HCT116 (cell line): ENCODE measurements at regions not wholly inside any gene's neighbourhood (a gene's known extent, or its start where the extent isn't known, plus 50 kb on each side); places are given as distances from the start of the nearest gene placed in this dataset.

Experiments used
- ATAC-seq: fragments of 200-7000 bp; cut with Tn5 transposase; 2 replicates; pipeline ENCODE4 v1.9.1; 2020; ENCODE audit warnings: mild to moderate bottlenecking, moderate library complexity
- BruUV-seq: library from RNA; stranded (reverse); fragments of 400-500 nt; replicated peaks from 2 replicates; lab custom pipeline; 2021; lab: Mats Ljungman, UMichigan
- CTCF ChIA-PET: fragments of 300-600 bp; sonication (Branson Sonifier 250); formaldehyde crosslinking; loops from one replicate; lab custom pipeline; 2021; ENCODE audit warnings: antibody characterized with exemption; lab: Charles Lee
- POLR2A ChIA-PET: fragments of 300-600, 350-600 bp; sonication (Branson Sonifier 250); formaldehyde crosslinking; loops from one replicate; lab custom pipeline; 2021; ENCODE audit warnings: antibody characterized with exemption; lab: Charles Lee
- RAD21 ChIA-PET, 2 experiments: fragments of 300-600 bp; sonication (Branson Sonifier 250); formaldehyde crosslinking; loops; one replicate each; lab custom pipeline; 2023; ENCODE audit warnings: low total read pairs in 2 of 2; ENCODE audit not compliant: uncharacterized antibody in 2 of 2, unreplicated experiment in 2 of 2, low non-redundant PET in 1 of 2; lab: Charles Lee
- DNase-seq: peaks from one replicate; pipeline ENCODE4 v3.0.0-alpha.2; 2010; ENCODE audit warnings: low read depth, low spot score
- H2AFZ ChIP-seq: fragments of 200-600 bp; shearing (Covaris generic), sonication (generic); 2 replicates; pipeline ENCODE4 v1.6.1; 2017; ENCODE audit warnings: low read depth, mixed run types, mixed read lengths, antibody characterized with exemption, low read length; ENCODE audit not compliant: poor library complexity, severe bottlenecking
- H3K27ac ChIP-seq: 2 replicates; pipeline ENCODE4 v1.5.1; 2012; ENCODE audit warnings: low read depth, low read length
- H3K27me3 ChIP-seq: fragments of 200-600 bp; sonication (generic); 2 replicates; pipeline ENCODE4 v1.6.1; 2016; ENCODE audit warnings: mixed run types, low read length, mixed read lengths; ENCODE audit not compliant: insufficient read depth
- H3K36me3 ChIP-seq, 2 experiments: fragments of 200-500 bp in 1 of 2; fragments of 200-600 bp in 1 of 2; sonication (Bioruptor generic) in 1 of 2; sonication (generic) in 1 of 2; 2 replicates each; pipeline versions ENCODE4 v1.5.1 to v1.6.1; 2014 to 2016; ENCODE audit warnings: low read length in 2 of 2, inconsistent platforms in 1 of 2, mixed read lengths in 1 of 2, mixed run types in 1 of 2; ENCODE audit not compliant: insufficient read depth in 2 of 2, control insufficient read depth in 1 of 2
- H3K4me1 ChIP-seq, 2 experiments: fragments of 200-600 bp in 1 of 2; sonication (generic) in 1 of 2; 2 replicates each; pipeline versions ENCODE4 v1.5.1 to v1.6.1; 2012 to 2017; ENCODE audit warnings: low read length in 2 of 2, inconsistent platforms in 1 of 2, mild to moderate bottlenecking in 1 of 2, mixed read lengths in 1 of 2, mixed run types in 1 of 2, moderate library complexity in 1 of 2; ENCODE audit not compliant: insufficient read depth in 2 of 2, control insufficient read depth in 1 of 2
- H3K4me2 ChIP-seq: fragments of 200-600 bp; sonication (generic); 2 replicates; pipeline ENCODE4 v1.6.1; 2017; ENCODE audit warnings: mixed run types, low read length, mixed read lengths
- H3K4me3 ChIP-seq, 2 experiments: fragments of 200-600 bp in 1 of 2; sonication (generic) in 1 of 2; replicated peaks in 1 of 2; 2 replicates each; pipeline ENCODE4 v1.5.1; 2011 to 2016; ENCODE audit warnings: low read length in 2 of 2, control low read depth in 1 of 2, low read depth in 1 of 2, mild to moderate bottlenecking in 1 of 2, mixed read lengths in 1 of 2, mixed run types in 1 of 2
- H3K79me2 ChIP-seq: fragments of 200-600 bp; sonication (generic); 2 replicates; pipeline ENCODE4 v1.6.1; 2017; ENCODE audit warnings: mild to moderate bottlenecking, mixed run types, low read length, moderate library complexity, mixed read lengths; ENCODE audit not compliant: insufficient read depth
- H3K9ac ChIP-seq: fragments of 200-600 bp; sonication (generic); 2 replicates; pipeline ENCODE4 v1.6.1; 2016; ENCODE audit warnings: low read length, mixed read lengths
- H3K9me2 ChIP-seq: fragments of 200-600 bp; sonication (generic), shearing (Covaris generic); 2 replicates; pipeline ENCODE4 v1.6.1; 2017; ENCODE audit warnings: mixed run types, mild to moderate bottlenecking, moderate library complexity; ENCODE audit not compliant: insufficient read depth
- H3K9me3 ChIP-seq, 2 experiments: fragments of 200-500 bp in 1 of 2; fragments of 200-600 bp in 1 of 2; sonication (Bioruptor generic) in 1 of 2; sonication (generic) in 1 of 2; 2 replicates each; pipeline ENCODE4 v1.6.1; 2014 to 2017; ENCODE audit warnings: low read length in 2 of 2, mixed read lengths in 2 of 2, inconsistent platforms in 1 of 2, low read depth in 1 of 2, mild to moderate bottlenecking in 1 of 2, mixed run types in 1 of 2, moderate library complexity in 1 of 2; ENCODE audit not compliant: control insufficient read depth in 1 of 2, insufficient read depth in 1 of 2
- H4K20me1 ChIP-seq: fragments of 200-600 bp; sonication (generic), shearing (Covaris generic); 2 replicates; pipeline ENCODE4 v1.6.1; 2017; ENCODE audit warnings: mixed run types, mild to moderate bottlenecking, moderate library complexity; ENCODE audit not compliant: insufficient read depth
- CBX3 ChIP-seq: IDR thresholded peaks from 2 replicates; pipeline ENCODE4 v1.6.1; 2012; ENCODE audit warnings: low read depth
- CEBPB ChIP-seq: IDR thresholded peaks from 2 replicates; pipeline ENCODE4 v1.6.1; 2012; ENCODE audit warnings: low read depth
- EGR1 ChIP-seq: IDR thresholded peaks from 2 replicates; pipeline ENCODE4 v1.6.1; 2012; ENCODE audit warnings: low read depth
- ELF1 ChIP-seq: IDR thresholded peaks from 2 replicates; pipeline ENCODE4 v1.6.1; 2012; ENCODE audit warnings: low read depth, borderline replicate concordance
- EZH2 ChIP-seq: fragments of 200-600 bp; sonication (generic); IDR thresholded peaks from 2 replicates; pipeline ENCODE4 v1.6.1; 2017; ENCODE audit warnings: antibody characterized with exemption, mixed run types
- EZH2phosphoT487 ChIP-seq: fragments of 200-600 bp; IDR thresholded peaks from 2 replicates; pipeline ENCODE4 v1.6.1; 2018; ENCODE audit warnings: antibody characterized with exemption, borderline replicate concordance
- FOSL1 ChIP-seq: IDR thresholded peaks from 2 replicates; pipeline ENCODE4 v1.6.1; 2012; ENCODE audit warnings: low read depth
- JUND ChIP-seq: IDR thresholded peaks from 2 replicates; pipeline ENCODE4 v1.6.1; 2012
- POLR2AphosphoS5 ChIP-seq: IDR thresholded peaks from 2 replicates; pipeline ENCODE4 v1.6.1; 2011; ENCODE audit warnings: mild to moderate bottlenecking, low read depth, low read length, moderate library complexity
- RAD21 ChIP-seq: IDR thresholded peaks from 2 replicates; pipeline ENCODE4 v1.6.1; 2012; ENCODE audit warnings: low read depth, mild to moderate bottlenecking
- SP1 ChIP-seq: IDR thresholded peaks from 2 replicates; pipeline ENCODE4 v1.6.1; 2012; ENCODE audit warnings: low read depth
- SRF ChIP-seq: IDR thresholded peaks from 2 replicates; pipeline ENCODE4 v1.6.1; 2012; ENCODE audit warnings: low read depth
- YY1 ChIP-seq: IDR thresholded peaks from 2 replicates; pipeline ENCODE4 v1.6.1; 2011; ENCODE audit warnings: low read length, low read depth, moderate library complexity, mild to moderate bottlenecking; ENCODE audit not compliant: insufficient replicate concordance; ENCODE audit errors: extremely low read depth
- ZNF274 ChIP-seq: fragments of 200-500 bp; sonication (Bioruptor generic); IDR thresholded peaks from 2 replicates; pipeline ENCODE4 v1.6.1; 2014; ENCODE audit warnings: mild to moderate bottlenecking, low read depth, low read length, inconsistent platforms
- intact Hi-C: fragments of 100-400 bp; cut with micrococcal nuclease; formaldehyde crosslinking; loops from 2 replicates; pipeline ENCODE4 v1.10.0; 2022
- TF ChIP-seq, protein P1 (sequence below): IDR thresholded peaks from 2 replicates; pipeline ENCODE4 v1.6.1; 2011; ENCODE audit warnings: mild to moderate bottlenecking, low read length, moderate library complexity; ENCODE audit not compliant: insufficient replicate concordance; ENCODE audit errors: extremely low read depth
- TF ChIP-seq, protein P2 (sequence below): IDR thresholded peaks from 2 replicates; pipeline ENCODE4 v1.6.1; 2012
- TF ChIP-seq, protein P3 (sequence below): IDR thresholded peaks from 2 replicates; pipeline ENCODE4 v1.6.1; 2012; ENCODE audit warnings: low read depth
- TF ChIP-seq, protein P4 (sequence below): IDR thresholded peaks from 2 replicates; pipeline ENCODE4 v1.6.1; 2012

DNA sequence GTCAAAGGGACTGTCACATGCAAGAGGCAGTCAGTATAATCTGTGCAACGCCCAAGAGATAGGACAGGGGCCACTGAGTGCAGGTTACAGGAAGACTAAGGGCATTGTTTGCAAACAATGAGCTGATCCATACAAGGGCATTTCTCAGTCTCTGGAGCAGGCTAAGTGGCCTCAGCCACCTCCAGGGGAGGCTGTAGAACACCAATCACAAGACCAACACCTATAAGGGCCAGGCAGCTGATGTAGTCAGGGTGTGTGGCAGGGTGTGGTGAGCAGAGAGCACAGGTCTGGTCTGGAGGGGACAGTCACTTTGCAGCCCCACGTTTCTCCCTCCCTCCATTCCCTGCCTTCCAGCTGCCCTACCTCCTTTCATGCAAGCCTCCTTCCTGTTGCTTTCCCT, 83.2 kb upstream of the ADRA1B start:
- intact Hi-C loops: no loop called here
- Histone ChIP-seq H3K36me3 (no peaks in the 10 kb centered on the region), H3K9me2 (no peaks in the 10 kb centered on the region), H3K27me3 (no peaks in the 10 kb centered on the region), H2AFZ (no peak overlapping the region), H3K4me1 (no peaks in the 10 kb centered on the region), H3K79me2 (no peaks in the 10 kb centered on the region), H4K20me1 (no peaks in the 10 kb centered on the region), H3K9me3 (no peaks in the 10 kb centered on the region), H3K4me2 (no peak overlapping the region), H3K4me3 (no peak overlapping the region), H3K27ac (no peak overlapping the region), H3K9ac (no peak overlapping the region)
- RAD21 ChIA-PET: no interaction called here
- ATAC-seq (peak; percentile 87), DNase-seq (no peak)
- no TSS peak for BruUV-seq
- POLR2A ChIA-PET: no interaction called here
- TF ChIP-seq EGR1 (no peak), RAD21 (peak; percentile 55), SP1 (no peak), EZH2phosphoT487 (no peak)
- TF ChIP-seq, protein P1, sequence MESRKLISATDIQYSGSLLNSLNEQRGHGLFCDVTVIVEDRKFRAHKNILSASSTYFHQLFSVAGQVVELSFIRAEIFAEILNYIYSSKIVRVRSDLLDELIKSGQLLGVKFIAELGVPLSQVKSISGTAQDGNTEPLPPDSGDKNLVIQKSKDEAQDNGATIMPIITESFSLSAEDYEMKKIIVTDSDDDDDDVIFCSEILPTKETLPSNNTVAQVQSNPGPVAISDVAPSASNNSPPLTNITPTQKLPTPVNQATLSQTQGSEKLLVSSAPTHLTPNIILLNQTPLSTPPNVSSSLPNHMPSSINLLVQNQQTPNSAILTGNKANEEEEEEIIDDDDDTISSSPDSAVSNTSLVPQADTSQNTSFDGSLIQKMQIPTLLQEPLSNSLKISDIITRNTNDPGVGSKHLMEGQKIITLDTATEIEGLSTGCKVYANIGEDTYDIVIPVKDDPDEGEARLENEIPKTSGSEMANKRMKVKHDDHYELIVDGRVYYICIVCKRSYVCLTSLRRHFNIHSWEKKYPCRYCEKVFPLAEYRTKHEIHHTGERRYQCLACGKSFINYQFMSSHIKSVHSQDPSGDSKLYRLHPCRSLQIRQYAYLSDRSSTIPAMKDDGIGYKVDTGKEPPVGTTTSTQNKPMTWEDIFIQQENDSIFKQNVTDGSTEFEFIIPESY: no peak
- TF ChIP-seq, protein P2, sequence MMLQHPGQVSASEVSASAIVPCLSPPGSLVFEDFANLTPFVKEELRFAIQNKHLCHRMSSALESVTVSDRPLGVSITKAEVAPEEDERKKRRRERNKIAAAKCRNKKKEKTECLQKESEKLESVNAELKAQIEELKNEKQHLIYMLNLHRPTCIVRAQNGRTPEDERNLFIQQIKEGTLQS: no peak
- CTCF ChIA-PET: no interaction called here

DNA sequence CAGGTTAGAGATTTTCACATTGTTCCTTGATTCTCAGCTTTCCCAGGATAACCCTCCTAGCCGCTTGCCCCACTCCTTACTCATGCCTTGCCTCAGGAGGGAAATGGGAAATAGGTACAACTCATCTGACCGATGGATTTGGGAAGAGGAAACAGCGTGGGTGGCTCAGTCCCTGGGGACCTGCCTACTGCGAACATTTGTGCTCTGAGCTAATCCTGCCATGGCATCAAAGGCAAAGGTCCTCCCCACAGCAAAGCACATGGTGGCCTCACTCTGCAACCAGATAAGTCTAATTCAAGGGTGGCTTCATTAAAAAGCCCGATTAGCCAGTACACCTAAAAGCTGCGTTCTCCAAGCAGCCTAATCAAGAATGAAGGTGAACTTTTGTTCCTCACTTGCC, 82.4 kb upstream of the ADRA1B start:
- Histone ChIP-seq H3K79me2 (no peaks in the 10 kb centered on the region), H3K9ac (no peak overlapping the region), H3K9me3 (no peaks in the 10 kb centered on the region), H4K20me1 (no peaks in the 10 kb centered on the region), H2AFZ (no peak overlapping the region), H3K9me2 (no peaks in the 10 kb centered on the region), H3K4me2 (no peak overlapping the region), H3K4me1 (peaks cover 0 to 2% of the 10 kb centered on the region in 2 experiments; a peak in 1 of 4 replicates), H3K4me3 (no peak overlapping the region)
- CTCF ChIA-PET: no interaction called here
- no TSS peak for BruUV-seq
- POLR2A ChIA-PET: no interaction called here
- intact Hi-C loops: no loop called here
- no peak for TF ChIP-seq CEBPB
- TF ChIP-seq JUND: no peak
- no peak for TF ChIP-seq SRF
- TF ChIP-seq, protein P3, sequence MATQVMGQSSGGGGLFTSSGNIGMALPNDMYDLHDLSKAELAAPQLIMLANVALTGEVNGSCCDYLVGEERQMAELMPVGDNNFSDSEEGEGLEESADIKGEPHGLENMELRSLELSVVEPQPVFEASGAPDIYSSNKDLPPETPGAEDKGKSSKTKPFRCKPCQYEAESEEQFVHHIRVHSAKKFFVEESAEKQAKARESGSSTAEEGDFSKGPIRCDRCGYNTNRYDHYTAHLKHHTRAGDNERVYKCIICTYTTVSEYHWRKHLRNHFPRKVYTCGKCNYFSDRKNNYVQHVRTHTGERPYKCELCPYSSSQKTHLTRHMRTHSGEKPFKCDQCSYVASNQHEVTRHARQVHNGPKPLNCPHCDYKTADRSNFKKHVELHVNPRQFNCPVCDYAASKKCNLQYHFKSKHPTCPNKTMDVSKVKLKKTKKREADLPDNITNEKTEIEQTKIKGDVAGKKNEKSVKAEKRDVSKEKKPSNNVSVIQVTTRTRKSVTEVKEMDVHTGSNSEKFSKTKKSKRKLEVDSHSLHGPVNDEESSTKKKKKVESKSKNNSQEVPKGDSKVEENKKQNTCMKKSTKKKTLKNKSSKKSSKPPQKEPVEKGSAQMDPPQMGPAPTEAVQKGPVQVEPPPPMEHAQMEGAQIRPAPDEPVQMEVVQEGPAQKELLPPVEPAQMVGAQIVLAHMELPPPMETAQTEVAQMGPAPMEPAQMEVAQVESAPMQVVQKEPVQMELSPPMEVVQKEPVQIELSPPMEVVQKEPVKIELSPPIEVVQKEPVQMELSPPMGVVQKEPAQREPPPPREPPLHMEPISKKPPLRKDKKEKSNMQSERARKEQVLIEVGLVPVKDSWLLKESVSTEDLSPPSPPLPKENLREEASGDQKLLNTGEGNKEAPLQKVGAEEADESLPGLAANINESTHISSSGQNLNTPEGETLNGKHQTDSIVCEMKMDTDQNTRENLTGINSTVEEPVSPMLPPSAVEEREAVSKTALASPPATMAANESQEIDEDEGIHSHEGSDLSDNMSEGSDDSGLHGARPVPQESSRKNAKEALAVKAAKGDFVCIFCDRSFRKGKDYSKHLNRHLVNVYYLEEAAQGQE: no peak
- TF ChIP-seq, protein P4, sequence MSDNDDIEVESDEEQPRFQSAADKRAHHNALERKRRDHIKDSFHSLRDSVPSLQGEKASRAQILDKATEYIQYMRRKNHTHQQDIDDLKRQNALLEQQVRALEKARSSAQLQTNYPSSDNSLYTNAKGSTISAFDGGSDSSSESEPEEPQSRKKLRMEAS: no peak
- TF ChIP-seq POLR2AphosphoS5: no peak
- TF ChIP-seq SP1: no peak
- TF ChIP-seq FOSL1: no peak
- no peak for TF ChIP-seq YY1
- TF ChIP-seq ZNF274: no peak
- TF ChIP-seq ELF1: no peak
- no peak for TF ChIP-seq RAD21
- TF ChIP-seq EZH2: no peak
- TF ChIP-seq CBX3: no peak
- TF ChIP-seq, all 23 proteins: peak for 0
- H3K27me3 ChIP-seq: no peaks in the 10 kb centered on the region
- ATAC-seq: no peak
- H3K27ac ChIP-seq: no peak overlapping the region
- no peak for DNase-seq
- no peaks in the 10 kb centered on the region for H3K36me3 ChIP-seq
- RAD21 ChIA-PET: no interaction called here
